ENCODE measurements at regions not wholly inside any gene's neighbourhood (a gene's known extent, or its start where the extent isn't known, plus 50 kb on each side); places are given as distances from the start of the nearest gene placed in this dataset.

- DNase-seq = no peak
Observed at GRCh38 chr10:10830293-10830986, 187.2 kb upstream of the CELF2 start.

- no peak for DNase-seq
Observed at GRCh38 chr10:10831085-10831484, 186.6 kb upstream of the CELF2 start.

DNA sequence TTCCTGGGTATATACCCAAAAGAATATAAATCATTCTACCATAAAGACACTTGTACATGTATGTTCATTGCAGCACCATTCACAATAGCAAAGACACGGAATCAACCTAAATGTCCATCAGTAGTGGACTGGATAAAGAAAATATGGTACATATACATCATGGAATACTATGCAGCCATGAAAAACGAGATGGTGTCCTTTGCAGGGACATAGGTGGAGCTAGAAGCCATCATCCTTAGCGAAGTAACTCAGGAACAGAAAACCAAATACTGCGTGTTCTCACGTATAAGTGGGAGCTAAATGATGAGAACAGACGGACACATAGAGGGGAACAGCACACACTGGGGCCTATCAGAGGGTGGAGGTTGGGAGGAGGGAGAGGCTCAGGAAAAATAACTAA is 183.7 kb upstream of the CELF2 start:
- no peak for DNase-seq

- DNase-seq = no peak
Observed at GRCh38 chr10:10844251-10844650, 173.4 kb upstream of the CELF2 start.

GRCh38 chr10:10845185-10845584 is 172.5 kb upstream of the CELF2 start:
- DNase-seq = no peak

DNA sequence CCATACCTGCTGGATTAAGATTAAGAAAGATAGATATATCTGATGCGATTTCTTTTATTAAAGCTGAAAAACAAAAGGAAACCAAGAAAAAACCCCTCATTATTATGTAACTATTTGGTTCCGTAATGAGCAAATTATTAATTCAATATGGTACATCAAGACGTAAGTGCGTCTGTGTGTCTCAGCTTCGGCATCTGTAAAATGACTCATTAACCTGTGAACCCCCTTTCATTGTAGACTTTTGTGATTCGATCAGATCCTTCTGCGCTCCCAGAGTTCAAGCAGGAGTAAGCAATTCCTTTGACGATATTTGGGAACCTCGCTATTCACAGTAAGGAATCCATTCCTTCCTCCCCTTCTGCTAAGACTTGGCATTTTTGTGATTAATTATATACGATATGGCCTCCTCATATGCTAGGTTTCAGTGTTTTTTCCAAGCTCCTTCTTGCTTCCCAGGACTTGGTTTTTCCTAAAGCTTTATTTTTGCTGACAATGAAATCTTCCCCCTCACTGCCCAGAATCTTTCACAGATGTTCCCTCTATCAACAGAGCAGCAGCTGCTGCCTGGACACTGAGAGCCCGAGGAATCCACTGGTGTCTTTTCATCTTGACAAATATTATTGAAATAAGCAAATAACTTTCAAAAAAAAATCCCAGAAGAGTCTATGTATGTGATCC is 171.7 kb upstream of the CELF2 start:
- no peak for DNase-seq

- no peak for DNase-seq
Observed at GRCh38 chr10:10846504-10846900, 171.2 kb upstream of the CELF2 start.

DNA sequence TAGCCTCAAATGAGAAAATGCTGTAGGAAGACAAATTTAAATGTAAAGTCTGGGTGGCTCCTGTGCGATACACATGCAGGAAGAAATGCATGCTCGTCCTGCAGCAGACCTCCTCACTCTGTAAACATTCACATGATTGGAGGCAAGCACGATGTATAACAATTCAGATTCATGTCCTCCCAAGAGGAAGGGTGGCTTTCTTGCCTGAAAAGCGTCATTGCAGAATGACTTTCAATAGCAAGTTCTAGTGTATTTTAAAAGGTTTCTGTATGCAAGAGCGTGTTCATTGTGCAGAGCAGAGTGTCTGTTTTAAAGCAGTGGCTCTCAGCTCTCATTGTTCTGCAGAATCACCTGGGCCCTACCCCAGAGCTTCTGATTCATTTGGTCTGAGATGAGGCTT is 170.3 kb upstream of the CELF2 start:
- DNase-seq = no peak

DNA sequence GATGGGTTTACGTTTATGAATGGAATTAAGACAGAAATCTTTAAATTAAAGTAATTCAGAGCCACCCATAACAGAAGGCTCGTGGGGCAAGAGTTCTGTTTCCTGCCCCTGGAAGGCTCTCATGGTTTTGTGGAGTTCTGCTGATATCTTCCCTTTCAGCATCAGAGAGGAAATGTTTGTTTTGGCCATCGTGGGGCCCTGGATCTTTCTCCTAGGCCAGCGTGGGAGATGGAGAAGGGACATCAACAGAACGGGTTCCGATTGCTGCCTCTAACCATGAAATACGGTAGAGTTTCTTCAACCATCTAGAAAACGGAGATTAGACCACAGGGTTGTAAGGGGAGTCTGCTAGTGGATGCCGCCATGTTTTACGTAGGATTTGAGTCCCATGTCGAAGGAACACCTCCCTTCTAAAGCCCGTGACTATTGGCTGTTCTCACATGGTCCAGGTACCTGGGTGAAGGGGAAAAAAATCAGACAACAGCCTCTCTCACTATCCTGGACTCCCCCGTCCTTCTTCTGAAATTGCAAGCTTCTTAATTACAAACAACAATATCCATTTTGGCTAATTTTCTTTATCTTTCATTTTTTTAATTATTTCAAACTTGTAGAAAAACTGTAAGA is 169.1 kb upstream of the CELF2 start:
- no peak for DNase-seq

DNA sequence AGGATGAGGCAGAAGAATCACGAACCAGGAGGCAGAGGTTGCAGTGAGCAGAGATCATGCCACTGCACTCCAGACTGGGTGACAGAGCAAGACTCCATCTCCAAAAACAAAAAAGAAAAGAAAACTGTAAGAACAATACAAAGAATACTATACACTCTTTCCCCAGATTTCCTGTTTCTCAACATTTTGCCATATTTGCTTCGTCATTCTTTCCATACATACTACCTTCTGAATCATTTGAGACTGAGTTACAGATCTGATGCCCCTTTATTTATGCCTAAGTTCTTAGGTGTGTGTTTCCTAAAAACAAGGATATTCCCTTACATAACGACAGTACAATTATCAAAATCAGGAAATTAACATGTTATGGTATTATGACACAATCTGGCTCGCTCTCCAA is 168.4 kb upstream of the CELF2 start:
- DNase-seq = no peak

DNA sequence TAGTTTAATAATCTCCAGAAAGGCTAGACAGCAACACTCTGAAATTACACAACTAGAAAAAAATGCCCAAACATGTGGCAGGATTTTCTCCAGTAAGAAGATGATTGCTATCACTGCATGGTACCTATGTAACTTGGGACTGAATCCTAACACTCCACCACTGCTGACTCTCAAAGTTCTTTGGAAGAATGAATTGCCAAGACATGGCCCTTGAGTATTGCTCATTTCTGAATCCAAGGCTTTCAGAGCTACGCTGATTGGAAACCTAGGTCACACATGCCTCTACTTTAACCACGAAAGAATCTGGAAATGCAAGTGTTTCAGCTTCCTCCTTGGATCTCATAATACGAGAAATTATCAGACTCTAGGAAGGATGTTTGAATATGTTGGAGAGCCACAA is 167.5 kb upstream of the CELF2 start:
- DNase-seq = no peak

DNA sequence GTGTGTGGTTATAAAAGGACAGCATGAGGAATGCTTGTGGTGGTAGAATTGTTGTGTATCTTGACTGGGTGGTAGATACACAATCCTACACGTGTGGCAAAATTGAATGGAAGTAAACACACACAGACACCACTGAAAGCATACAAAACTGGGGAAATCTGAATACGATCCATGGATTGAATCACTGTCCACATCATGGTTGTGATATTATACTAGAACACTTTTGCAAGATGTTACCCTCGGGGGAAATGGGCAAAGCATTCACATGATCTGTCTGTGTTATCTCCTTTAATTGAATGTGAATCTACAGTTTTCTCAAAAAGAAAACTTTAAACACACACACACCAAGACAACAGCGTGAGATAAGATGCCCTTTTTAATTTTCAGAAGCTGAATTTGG is 165.2 kb upstream of the CELF2 start:
- DNase-seq = no peak

- DNase-seq = no peak
Observed at GRCh38 chr10:10853954-10854353, 163.7 kb upstream of the CELF2 start.

DNA sequence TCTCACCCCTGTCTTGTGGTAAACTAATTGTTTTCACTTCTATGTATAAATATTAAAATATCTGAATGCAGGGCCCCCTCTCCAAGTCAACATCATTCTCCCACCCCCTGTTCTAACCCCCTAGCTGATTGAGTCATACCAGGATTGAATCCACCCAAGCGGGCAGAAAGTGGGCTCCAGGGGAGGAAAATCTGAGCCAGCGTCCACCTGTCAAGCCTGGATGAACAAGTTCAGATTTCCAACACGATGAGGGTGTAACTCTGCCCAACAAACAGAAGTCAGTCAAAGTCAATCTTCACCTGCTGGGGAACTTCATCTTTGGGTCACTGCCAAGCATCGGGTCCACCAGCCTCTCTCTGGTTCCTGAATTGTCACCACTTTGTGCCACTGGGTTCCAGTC is 162.9 kb upstream of the CELF2 start:
- no peak for DNase-seq

DNA sequence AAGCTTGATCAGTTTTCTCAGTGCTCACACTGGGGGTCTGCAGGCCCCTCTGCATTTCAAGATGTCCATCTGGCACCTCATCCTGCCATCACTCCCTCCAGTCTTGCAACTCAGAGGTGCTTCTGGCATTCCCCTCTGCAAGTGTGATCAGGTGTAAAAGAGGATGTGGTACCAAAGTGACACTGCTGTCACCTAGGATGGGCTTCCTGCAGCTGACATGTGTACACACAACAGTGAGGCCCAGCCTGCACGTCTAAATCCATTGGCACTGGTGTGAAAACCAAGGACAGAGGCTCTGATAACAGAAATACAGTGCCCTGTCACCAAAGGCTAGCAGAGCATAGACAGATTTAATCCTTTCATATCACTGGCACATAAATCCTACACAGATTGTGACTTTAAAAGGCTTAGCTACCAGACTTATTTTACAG is 162.5 kb upstream of the CELF2 start:
- no peak for DNase-seq

GRCh38 chr10:10860455-10860976 is 157.2 kb upstream of the CELF2 start:
- DNase-seq = no peak

DNA sequence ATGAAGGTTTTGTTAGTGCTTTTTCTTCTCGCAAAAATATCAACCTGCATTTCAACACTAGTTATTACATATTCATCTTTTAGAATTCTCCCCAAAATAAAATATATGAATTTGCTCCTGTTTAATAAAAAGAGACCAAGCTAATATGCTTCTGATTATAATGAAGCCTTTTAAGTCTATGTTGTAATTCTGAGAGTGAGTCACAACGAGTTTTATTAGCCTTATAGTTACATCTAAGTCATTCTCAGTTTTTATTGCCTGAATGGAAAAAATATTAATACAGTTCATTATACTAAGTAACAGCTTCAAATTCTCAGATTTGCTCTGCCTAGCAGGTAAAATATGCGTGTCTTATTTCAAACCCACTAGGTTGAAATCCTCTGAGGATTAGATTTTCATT is 152.4 kb upstream of the CELF2 start:
- DNase-seq = no peak

- DNase-seq = no peak
Observed at GRCh38 chr10:10865913-10866312, 151.8 kb upstream of the CELF2 start.

GRCh38 chr10:10869592-10869991 is 148.1 kb upstream of the CELF2 start:
- DNase-seq = no peak

DNA sequence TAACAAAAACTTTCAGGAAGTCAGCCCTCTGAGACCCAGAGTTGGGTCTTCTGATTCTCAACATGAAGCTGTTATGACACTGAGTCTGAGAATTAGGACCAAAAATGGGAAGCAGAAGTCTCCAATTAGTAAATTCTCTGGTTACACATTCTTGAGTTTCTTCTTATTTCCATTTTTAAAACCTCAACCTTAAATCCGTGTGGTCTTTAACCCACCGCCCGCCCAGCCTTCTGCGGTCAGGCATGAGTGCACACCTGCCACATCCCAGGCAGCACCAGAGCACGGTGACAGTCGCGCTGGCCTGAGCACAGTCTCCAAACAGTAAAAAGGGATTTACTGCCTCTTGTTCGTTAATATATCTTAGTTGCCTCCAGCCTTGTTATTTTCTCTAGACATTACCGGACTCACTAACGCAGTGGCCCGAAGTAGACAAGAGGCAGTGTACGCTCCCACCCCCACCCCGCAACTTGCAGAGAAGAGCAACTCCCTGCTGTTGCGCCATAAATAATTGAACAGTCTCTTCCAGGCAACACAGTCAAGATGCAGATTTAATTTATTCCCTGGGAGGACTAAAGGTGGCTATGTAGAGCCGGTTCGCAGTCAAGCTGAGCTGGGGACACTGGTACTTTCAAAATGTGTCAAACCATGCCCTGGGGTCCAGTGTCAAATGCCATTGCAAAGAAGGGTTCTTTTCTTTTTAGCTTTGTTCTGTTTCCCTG is 147.0 kb upstream of the CELF2 start:
- peak; percentile 40 for DNase-seq

DNA sequence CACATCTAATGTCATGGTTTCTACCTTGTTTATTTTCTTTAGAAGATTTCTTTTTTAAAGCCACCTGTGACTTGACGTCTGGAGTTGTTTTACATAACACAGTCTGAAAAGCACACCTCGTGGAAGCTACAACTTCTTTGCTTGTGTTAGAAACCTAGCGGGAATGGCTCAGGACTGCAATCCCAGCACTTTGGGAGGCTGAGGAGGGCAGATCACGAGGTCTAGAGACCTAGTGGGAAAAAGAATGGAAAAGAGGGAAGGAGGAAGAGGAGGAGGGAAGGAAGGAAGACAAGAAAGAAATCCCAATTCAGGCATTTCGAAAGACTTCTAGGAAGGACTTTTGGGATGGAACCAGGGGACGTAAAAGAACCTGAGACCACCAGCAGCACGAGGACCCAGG is 146.3 kb upstream of the CELF2 start:
- DNase-seq = no peak

- DNase-seq = peak; percentile 37
Observed at GRCh38 chr10:10872035-10872673, 145.5 kb upstream of the CELF2 start.

DNA sequence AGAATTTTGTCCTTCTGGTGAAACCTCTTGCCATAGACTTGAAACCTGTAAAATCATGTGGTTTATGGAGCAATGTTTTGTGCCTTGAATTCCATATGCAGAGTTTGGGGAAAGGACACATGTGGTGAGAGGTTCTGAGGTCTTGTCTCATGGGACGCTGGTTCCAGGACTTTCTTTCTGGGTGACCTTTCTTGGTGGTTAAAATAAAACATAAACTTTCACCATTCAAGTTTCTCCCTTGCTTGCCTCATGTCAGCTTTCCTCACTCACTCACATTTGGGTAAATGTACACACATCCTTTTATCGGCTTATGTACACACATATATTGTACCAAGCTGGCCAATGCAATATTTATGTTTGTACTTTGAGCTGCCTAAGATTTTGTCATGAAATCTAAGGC is 144.9 kb upstream of the CELF2 start:
- no peak for DNase-seq

All from left hindlimb (tissue), 1 donor.